Esophagus squamous epithelium (tissue), 5 donors: ENCODE measurements at regions not wholly inside any gene's neighbourhood (a gene's known extent, or its start where the extent isn't known, plus 50 kb on each side); places are given as distances from the start of the nearest gene placed in this dataset.

ENCODE experiments used
- DNase-seq: peaks from one replicate; lab custom pipeline; 2025; lab: John Stamatoyannopoulos, UW
- H3K27ac ChIP-seq, 4 donors: fragments of 200-600 bp; sonication (generic); one replicate each; pipeline ENCODE4 v1.5.1; 2016 to 2019; ENCODE audit warnings: mild to moderate bottlenecking in 1 of 4
- H3K27me3 ChIP-seq, 4 donors: fragments of 200-600 bp; sonication (generic); 1 replicate in 3 of 4; 2 replicates in 1 of 4; pipeline versions ENCODE4 v1.5.1 to v1.6.0; 2017 to 2021; ENCODE audit warnings: antibody characterized with exemption in 1 of 4
- H3K36me3 ChIP-seq, 3 donors: fragments of 200-600 bp; sonication (generic); one replicate each; pipeline ENCODE4 v1.5.1; 2016 to 2019
- H3K4me1 ChIP-seq, 3 donors: fragments of 200-600 bp; sonication (generic); one replicate each; pipeline ENCODE4 v1.5.1; 2017 to 2019
- H3K4me3 ChIP-seq, 4 donors: fragments of 200-600 bp; sonication (generic); 1 replicate in 3 of 4; 2 replicates in 1 of 4; pipeline ENCODE4 v1.5.1; 2016 to 2019; ENCODE audit warnings: mild to moderate bottlenecking in 2 of 4, moderate library complexity in 1 of 4
- H3K9me3 ChIP-seq, 3 donors: fragments of 200-600 bp; sonication (generic); one replicate each; pipeline ENCODE4 v1.5.1; 2016 to 2019
- CTCF ChIP-seq, 6 experiments: fragments of 450-650 bp in 4 of 6; fragments of 200-600 bp in 2 of 6; sonication (generic) in 2 of 6; IDR thresholded peaks; one replicate each; pipeline ENCODE4 v1.5.1; 2016 to 2019; ENCODE audit warnings: antibody characterized with exemption in 6 of 6, mild to moderate bottlenecking in 4 of 6, moderate library complexity in 4 of 6
- POLR2A ChIP-seq, 4 donors: fragments of 450-650 bp; IDR thresholded peaks; one replicate each; pipeline ENCODE4 v1.6.1; 2017; ENCODE audit warnings: antibody characterized with exemption in 4 of 4, mild to moderate bottlenecking in 4 of 4, moderate library complexity in 3 of 4
- WGBS, 2 donors: methylation state at CpG; one replicate each; pipeline ENCODE4 v1.1.5; 2018; 5-methylcytosine and 5-hydroxymethylcytosine counted together
- intact Hi-C: fragments of 100-400 bp; cut with DNase I; formaldehyde crosslinking; loops from one replicate; pipeline ENCODE4 v1.15.0; 2022
- donor health status: DM: yes; HTN: yes; CAD: no.

- Histone ChIP-seq H3K4me3 (no peak overlapping the region), H3K9me3 (peaks cover 0 to 14% (median 13%) of the 10 kb centered on the region in 3 donors), H3K27me3 (peaks cover 0 to 35% (median 0%) of the 10 kb centered on the region in 4 donors), H3K36me3 (no peaks in the 10 kb centered on the region), H3K4me1 (no peaks in the 10 kb centered on the region), H3K27ac (no peak overlapping the region)
- no peak for DNase-seq
- intact Hi-C loops = no loop called here
- WGBS, 2 donors = 67 to 85% methylated on average over 8 to 9 of the region's 11 CpGs
- TF ChIP-seq POLR2A (IDR thresholded peaks at IDR 0.05) = no peak
- TF ChIP-seq CTCF (IDR thresholded peaks at IDR 0.05) = no peak
These were observed 348.0 kb downstream of the CTTN start for GRCh38 chr11:70746351-70746750.

- no peaks in the 10 kb centered on the region for H3K36me3 ChIP-seq
- intact Hi-C loops = no loop called here
- DNase-seq = no peak
- no peak overlapping the region for H3K27ac ChIP-seq
- H3K27me3 ChIP-seq = peaks cover 0 to 35% (median 0%) of the 10 kb centered on the region in 4 donors
- TF ChIP-seq CTCF (IDR thresholded peaks at IDR 0.05) = no peak
- no peak for TF ChIP-seq POLR2A (IDR thresholded peaks at IDR 0.05)
- peaks cover 0 to 17% (median 14%) of the 10 kb centered on the region in 3 donors for H3K9me3 ChIP-seq
- no peaks in the 10 kb centered on the region for H3K4me1 ChIP-seq
- 70 to 94% methylated on average over 2 to 3 of the region's 4 CpGs for WGBS, 2 donors
- no peak overlapping the region for H3K4me3 ChIP-seq
These were observed 349.0 kb downstream of the CTTN start for GRCh38 chr11:70747285-70747684.

- DNase-seq = no peak
- Histone ChIP-seq H3K4me1 (no peaks in the 10 kb centered on the region), H3K36me3 (no peaks in the 10 kb centered on the region), H3K9me3 (peaks cover 0 to 17% (median 14%) of the 10 kb centered on the region in 3 donors), H3K4me3 (no peak overlapping the region), H3K27ac (no peak overlapping the region), H3K27me3 (peaks cover 0 to 30% (median 0%) of the 10 kb centered on the region in 4 donors)
- 73 to 77% methylated on average over 2 of the region's 5 CpGs for WGBS, 2 donors
- TF ChIP-seq POLR2A (IDR thresholded peaks at IDR 0.05) = no peak
- no peak for TF ChIP-seq CTCF (IDR thresholded peaks at IDR 0.05)
- intact Hi-C loops = no loop called here
These were observed 349.6 kb downstream of the CTTN start for GRCh38 chr11:70747921-70748320.

- WGBS, 2 donors = 56 to 57% methylated on average over 4 of the region's 4 CpGs
- H3K27me3 ChIP-seq = peaks cover 0 to 18% (median 0%) of the 10 kb centered on the region in 4 donors
- no peak overlapping the region for H3K4me3 ChIP-seq
- no peak overlapping the region for H3K27ac ChIP-seq
- peaks cover 0 to 7% (median 6%) of the 10 kb centered on the region in 3 donors for H3K4me1 ChIP-seq
- intact Hi-C loops = no loop called here
- TF ChIP-seq POLR2A (IDR thresholded peaks at IDR 0.05) (no peak), CTCF (IDR thresholded peaks at IDR 0.05) (no peak)
- no peaks in the 10 kb centered on the region for H3K36me3 ChIP-seq
- peaks cover 0 to 17% (median 14%) of the 10 kb centered on the region in 3 donors for H3K9me3 ChIP-seq
- DNase-seq = no peak
These were observed 352.9 kb downstream of the CTTN start for GRCh38 chr11:70751142-70751734.

GRCh38 chr11:70755410-70756158 is 357.3 kb downstream of the CTTN start:
- no peak overlapping the region for H3K27ac ChIP-seq
- WGBS, 2 donors = 27 to 88% methylated on average over 3 to 6 of the region's 37 CpGs
- peaks cover 0 to 29% (median 0%) of the 10 kb centered on the region in 4 donors for H3K27me3 ChIP-seq
- peaks cover 0 to 11% (median 9%) of the 10 kb centered on the region in 3 donors for H3K9me3 ChIP-seq
- no peaks in the 10 kb centered on the region for H3K36me3 ChIP-seq
- peaks cover 0 to 7% (median 6%) of the 10 kb centered on the region in 3 donors for H3K4me1 ChIP-seq
- peak overlapping the region in 1 of 4 donors; percentile 18 for H3K4me3 ChIP-seq
- TF ChIP-seq POLR2A (IDR thresholded peaks at IDR 0.05) (no peak), CTCF (IDR thresholded peaks at IDR 0.05) (peak; percentile 73 to 96 (median 92))
- intact Hi-C loops = loop anchor here (5.0 kb wide), 1 partner anchor 283 kb away; no protein-coding TSS in a partner anchor
- no peak for DNase-seq
